H9 (cell line): ENCODE measurements at regions not wholly inside any gene's neighbourhood (a gene's known extent, or its start where the extent isn't known, plus 50 kb on each side); places are given as distances from the start of the nearest gene placed in this dataset.

ENCODE experiments used
- DNase-seq: peaks from one replicate; pipeline ENCODE4 v3.0.0-alpha.2; 2017
- H2AFZ ChIP-seq: one replicate; pipeline ENCODE4 v1.6.1; 2013; ENCODE audit warnings: mild to moderate bottlenecking, low read length, control low read depth, moderate library complexity
- H2AK5ac ChIP-seq: 2 replicates; pipeline ENCODE4 v1.6.1; 2013; ENCODE audit warnings: low read length, control low read depth, mixed read lengths; ENCODE audit not compliant: insufficient read length
- H2BK120ac ChIP-seq: one replicate; pipeline ENCODE4 v1.6.1; 2013; ENCODE audit warnings: low read depth, mild to moderate bottlenecking, low read length, control low read depth, inconsistent platforms; ENCODE audit not compliant: poor library complexity, severe bottlenecking
- H2BK12ac ChIP-seq: 2 replicates; pipeline ENCODE4 v1.6.1; 2013; ENCODE audit warnings: low read length, control low read depth, mixed read lengths, low read depth; ENCODE audit not compliant: insufficient read length
- H2BK15ac ChIP-seq: 2 replicates; pipeline ENCODE4 v1.6.1; 2013; ENCODE audit warnings: low read depth, low read length, control low read depth
- H2BK20ac ChIP-seq: one replicate; pipeline ENCODE4 v1.6.1; 2013; ENCODE audit warnings: low read depth, mild to moderate bottlenecking, low read length, control low read depth, inconsistent platforms; ENCODE audit not compliant: poor library complexity, severe bottlenecking
- H2BK5ac ChIP-seq: 2 replicates; pipeline ENCODE4 v1.6.1; 2013; ENCODE audit warnings: low read length, control low read depth, mixed read lengths; ENCODE audit not compliant: insufficient read length
- H3K14ac ChIP-seq: 2 replicates; pipeline ENCODE4 v1.6.1; 2013; ENCODE audit warnings: low read length, control low read depth; ENCODE audit not compliant: insufficient read depth
- H3K18ac ChIP-seq: 2 replicates; pipeline ENCODE4 v1.6.1; 2013; ENCODE audit warnings: low read depth, mild to moderate bottlenecking, mixed read lengths, low read length, control low read depth; ENCODE audit not compliant: insufficient read length
- H3K23ac ChIP-seq: 2 replicates; pipeline ENCODE4 v1.6.1; 2013; ENCODE audit warnings: low read length, control low read depth, mixed read lengths, low read depth; ENCODE audit not compliant: insufficient read length
- H3K23me2 ChIP-seq: 2 replicates; pipeline ENCODE4 v1.6.1; 2013; ENCODE audit warnings: low read depth, mild to moderate bottlenecking, mixed read lengths, low read length, control low read depth; ENCODE audit not compliant: insufficient read length, poor library complexity, severe bottlenecking
- H3K27ac ChIP-seq: 2 replicates; pipeline ENCODE4 v1.5.1; 2013; ENCODE audit warnings: low read length, control low read depth, mixed read lengths, low read depth; ENCODE audit not compliant: insufficient read length
- H3K27me3 ChIP-seq: 2 replicates; pipeline ENCODE4 v1.6.1; 2013; ENCODE audit warnings: low read length, control low read depth, inconsistent platforms; ENCODE audit not compliant: insufficient read depth
- H3K4ac ChIP-seq: 2 replicates; pipeline ENCODE4 v1.6.1; 2013; ENCODE audit warnings: low read depth, mild to moderate bottlenecking, control low read depth, inconsistent platforms, low read length, moderate library complexity
- H3K4me1 ChIP-seq: 2 replicates; pipeline ENCODE4 v1.6.1; 2013; ENCODE audit warnings: low read length, control low read depth, inconsistent platforms; ENCODE audit not compliant: insufficient read depth
- H3K4me2 ChIP-seq: 2 replicates; pipeline ENCODE4 v1.6.1; 2013; ENCODE audit warnings: low read length, control low read depth, mixed read lengths; ENCODE audit not compliant: insufficient read length, insufficient read depth
- H3K56ac ChIP-seq: 2 replicates; pipeline ENCODE4 v1.6.1; 2013; ENCODE audit warnings: low read depth, mild to moderate bottlenecking, mixed read lengths, low read length, control low read depth; ENCODE audit not compliant: insufficient read length
- H3K79me1 ChIP-seq: 2 replicates; pipeline ENCODE4 v1.6.1; 2013; ENCODE audit warnings: low read depth, mild to moderate bottlenecking, moderate library complexity, low read length, control low read depth, inconsistent platforms; ENCODE audit not compliant: insufficient read depth, poor library complexity, severe bottlenecking
- H3K79me2 ChIP-seq: 2 replicates; pipeline ENCODE4 v1.6.1; 2013; ENCODE audit warnings: low read length, control low read depth, inconsistent platforms; ENCODE audit not compliant: insufficient read depth
- H3K9ac ChIP-seq: 2 replicates; pipeline ENCODE4 v1.6.1; 2013; ENCODE audit warnings: low read length, control low read depth, mixed read lengths; ENCODE audit not compliant: insufficient read length; ENCODE audit errors: extremely low read depth
- H3K9me3 ChIP-seq: one replicate; pipeline ENCODE4 v1.6.1; 2013; ENCODE audit warnings: low read depth, low read length, inconsistent platforms; ENCODE audit not compliant: control insufficient read depth
- H3T11ph ChIP-seq: one replicate; pipeline ENCODE4 v1.6.1; 2013; ENCODE audit warnings: mild to moderate bottlenecking, low read length, control low read depth, inconsistent platforms
- H4K20me1 ChIP-seq: one replicate; pipeline ENCODE4 v1.6.1; 2013; ENCODE audit not compliant: control insufficient read depth, insufficient read length, insufficient read depth
- H4K5ac ChIP-seq: 2 replicates; pipeline ENCODE4 v1.6.1; 2013; ENCODE audit warnings: low read depth, mild to moderate bottlenecking, mixed read lengths, low read length, control low read depth; ENCODE audit not compliant: insufficient read length
- H4K8ac ChIP-seq: replicated peaks from 2 replicates; pipeline ENCODE4 v1.6.1; 2013; ENCODE audit warnings: low read length, control low read depth, mixed read lengths, low read depth; ENCODE audit not compliant: insufficient read length
- H4K91ac ChIP-seq: 2 replicates; pipeline ENCODE4 v1.6.1; 2013; ENCODE audit warnings: low read depth, mild to moderate bottlenecking, moderate library complexity, mixed read lengths, low read length, control low read depth; ENCODE audit not compliant: insufficient read length
- H3K27ac Mint-ChIP-seq, 3 experiments: 2 replicates in 2 of 3; 3 replicates in 1 of 3; pipeline ENCODE4 v1.8.0; 2020 to 2021; ENCODE audit warnings: mixed read lengths in 3 of 3, mild to moderate bottlenecking in 1 of 3, moderate library complexity in 1 of 3
- H3K27me3 Mint-ChIP-seq: 2 replicates; pipeline ENCODE4 v1.8.0; 2021; ENCODE audit warnings: low read depth, mild to moderate bottlenecking, moderate library complexity, mixed read lengths
- H3K36me3 Mint-ChIP-seq, 3 experiments: 2 replicates in 2 of 3; 3 replicates in 1 of 3; pipeline ENCODE4 v1.8.0; 2020 to 2021; ENCODE audit warnings: low read depth in 3 of 3, mixed read lengths in 3 of 3; ENCODE audit not compliant: insufficient read depth in 1 of 3
- H3K4me1 Mint-ChIP-seq, 2 experiments: 2 replicates each; pipeline ENCODE4 v1.8.0; 2020; ENCODE audit warnings: mixed read lengths in 2 of 2
- H3K4me3 Mint-ChIP-seq, 2 experiments: 2 replicates in 1 of 2; 3 replicates in 1 of 2; pipeline ENCODE4 v1.8.0; 2020 to 2021; ENCODE audit warnings: mild to moderate bottlenecking in 2 of 2, mixed read lengths in 2 of 2, moderate library complexity in 1 of 2
- H3K9me3 Mint-ChIP-seq, 2 experiments: 2 replicates in 1 of 2; 3 replicates in 1 of 2; pipeline ENCODE4 v1.8.0; 2020; ENCODE audit warnings: mild to moderate bottlenecking in 2 of 2, mixed read lengths in 2 of 2, moderate library complexity in 1 of 2
- WGBS: extraction: QIAGEN DNeasy Blood & Tissue Kit; methylation state at CpG from one replicate; pipeline ENCODE4 v1.1.7; 2013; ENCODE audit warnings: missing lambda C conversion rate, low lambda C conversion rate, mixed read lengths; ENCODE audit not compliant: insufficient read length; ENCODE audit errors: extremely low coverage; 5-methylcytosine and 5-hydroxymethylcytosine counted together
- TF ChIP-seq, protein P1 (sequence below): fragments of 200-600 bp; sonication (generic); conservative IDR thresholded peaks from 3 replicates; pipeline ENCODE4 v1.8.0; 2021; ENCODE audit warnings: antibody characterized with exemption, mild to moderate bottlenecking

- H3K14ac ChIP-seq = no peak overlapping the region
- H2BK12ac ChIP-seq = no peak overlapping the region
- H2AFZ ChIP-seq = no peak overlapping the region
- H3K79me1 ChIP-seq = no peaks in the 10 kb centered on the region
- H4K20me1 ChIP-seq = no peaks in the 10 kb centered on the region
- DNase-seq = no peak
- no peaks in the 10 kb centered on the region for H3K27me3 ChIP-seq
- H3K4ac ChIP-seq = no peak overlapping the region
- no peak overlapping the region for H4K8ac ChIP-seq
- H2BK15ac ChIP-seq = no peak overlapping the region
- no peak overlapping the region for H3K4me2 ChIP-seq
- no peak overlapping the region for H3K27ac ChIP-seq
- no peaks in the 10 kb centered on the region for H3K9me3 ChIP-seq
- TF ChIP-seq, protein P1, sequence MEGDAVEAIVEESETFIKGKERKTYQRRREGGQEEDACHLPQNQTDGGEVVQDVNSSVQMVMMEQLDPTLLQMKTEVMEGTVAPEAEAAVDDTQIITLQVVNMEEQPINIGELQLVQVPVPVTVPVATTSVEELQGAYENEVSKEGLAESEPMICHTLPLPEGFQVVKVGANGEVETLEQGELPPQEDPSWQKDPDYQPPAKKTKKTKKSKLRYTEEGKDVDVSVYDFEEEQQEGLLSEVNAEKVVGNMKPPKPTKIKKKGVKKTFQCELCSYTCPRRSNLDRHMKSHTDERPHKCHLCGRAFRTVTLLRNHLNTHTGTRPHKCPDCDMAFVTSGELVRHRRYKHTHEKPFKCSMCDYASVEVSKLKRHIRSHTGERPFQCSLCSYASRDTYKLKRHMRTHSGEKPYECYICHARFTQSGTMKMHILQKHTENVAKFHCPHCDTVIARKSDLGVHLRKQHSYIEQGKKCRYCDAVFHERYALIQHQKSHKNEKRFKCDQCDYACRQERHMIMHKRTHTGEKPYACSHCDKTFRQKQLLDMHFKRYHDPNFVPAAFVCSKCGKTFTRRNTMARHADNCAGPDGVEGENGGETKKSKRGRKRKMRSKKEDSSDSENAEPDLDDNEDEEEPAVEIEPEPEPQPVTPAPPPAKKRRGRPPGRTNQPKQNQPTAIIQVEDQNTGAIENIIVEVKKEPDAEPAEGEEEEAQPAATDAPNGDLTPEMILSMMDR = no peak
- H2BK120ac ChIP-seq = no peak overlapping the region
- no peak overlapping the region for H3K9ac ChIP-seq
- H3K4me3 Mint-ChIP-seq = no peak overlapping the region
- no peak overlapping the region for H2BK20ac ChIP-seq
- H4K5ac ChIP-seq = no peak overlapping the region
- no peaks in the 10 kb centered on the region for H3K23me2 ChIP-seq
- H3K79me2 ChIP-seq = no peaks in the 10 kb centered on the region
- H3K4me1 Mint-ChIP-seq = peaks cover 3 to 6% of the 10 kb centered on the region in 2 experiments; a peak in 2 of 4 replicates
- H3K56ac ChIP-seq = no peak overlapping the region
- no peak overlapping the region for H3T11ph ChIP-seq
- no peak overlapping the region for H2AK5ac ChIP-seq
- H3K27me3 Mint-ChIP-seq = peaks cover 17% of the 10 kb centered on the region
- WGBS = no CpG with 5 or more reads among the region's 2 CpGs
- no peak overlapping the region for H2BK5ac ChIP-seq
- no peak overlapping the region for H3K23ac ChIP-seq
- H3K36me3 Mint-ChIP-seq = no peaks in the 10 kb centered on the region
- no peaks in the 10 kb centered on the region for H3K9me3 Mint-ChIP-seq
- H4K91ac ChIP-seq = no peak overlapping the region
- no peak overlapping the region for H3K27ac Mint-ChIP-seq
- no peaks in the 10 kb centered on the region for H3K4me1 ChIP-seq
- H3K18ac ChIP-seq = no peak overlapping the region
These were observed 69.3 kb upstream of the SLC6A11 start for GRCh38 chr3:10746684-10747083.
